ENCODE measurements at regions not wholly inside any gene's neighbourhood (a gene's known extent, or its start where the extent isn't known, plus 50 kb on each side); places are given as distances from the start of the nearest gene placed in this dataset.

DNA sequence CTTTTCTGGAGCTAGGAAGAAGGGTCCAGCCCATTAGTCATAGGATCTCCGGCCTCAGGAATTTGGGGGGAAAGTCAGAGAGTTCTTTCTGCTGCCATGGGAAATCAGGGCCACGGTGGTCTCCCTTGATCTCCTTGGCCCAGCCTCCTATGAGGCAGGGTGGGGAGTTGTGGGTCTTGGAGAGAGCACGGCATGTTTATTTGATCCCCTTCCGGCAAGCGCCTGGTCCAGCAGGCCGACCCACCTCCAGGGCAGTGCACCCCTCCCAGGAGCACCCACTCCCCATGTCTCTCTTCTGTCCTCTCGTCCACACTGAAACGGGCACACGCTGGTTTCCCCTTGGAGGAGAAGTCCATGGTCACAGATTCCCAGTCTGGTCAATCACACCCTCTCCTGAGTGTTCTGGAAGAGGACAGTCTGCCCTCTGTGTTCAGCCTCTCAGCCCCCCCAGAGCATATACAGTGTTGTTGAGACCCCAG, 464.6 kb upstream of the HS6ST1 start:
- no peak overlapping the region for H3K27ac ChIP-seq (ENCODE audit: control insufficient read depth, insufficient read depth, low read length)
- DNase-seq (ENCODE audit: low read depth, low spot score) (no peak), FAIRE-seq (no peak)
- no peaks in the 10 kb centered on the region for H4K20me1 ChIP-seq (ENCODE audit: control insufficient read depth, extremely low read depth, insufficient read depth, low read length)
- dilution Hi-C loops (cut with MboI; ENCODE audit: extremely low pct_ligation_motif_present, low sequenced_read_pairs), result no loop called here
- H3K36me3 ChIP-seq (ENCODE audit: control insufficient read depth in 2 of 2, extremely low read depth in 1 of 2, insufficient read depth in 2 of 2, low read length in 2 of 2), result no peaks in the 10 kb centered on the region
- no peaks in the 10 kb centered on the region for H3K9me1 ChIP-seq (ENCODE audit: control insufficient read depth, extremely low read depth, insufficient read depth, low read length)
- H3K4me1 ChIP-seq (ENCODE audit: control insufficient read depth, extremely low read depth, insufficient read depth, low read length), result no peaks in the 10 kb centered on the region
- H3K79me2 ChIP-seq (ENCODE audit: control insufficient read depth, insufficient read depth, low read length), result no peaks in the 10 kb centered on the region
- H3K9me3 ChIP-seq (ENCODE audit: control insufficient read depth, low read depth, low read length), result no peaks in the 10 kb centered on the region
- H2AFZ ChIP-seq (ENCODE audit: control insufficient read depth, low read length), result no peak overlapping the region
- no peak overlapping the region for H3K4me2 ChIP-seq (ENCODE audit: control insufficient read depth, extremely low read depth, insufficient read depth, low read depth, low read length)
- no peak overlapping the region for H3K4me3 ChIP-seq (ENCODE audit: control insufficient read depth in 2 of 3, extremely low read depth in 1 of 3, insufficient read depth in 2 of 3, low read depth in 1 of 3, low read length in 3 of 3)
- H3K27me3 ChIP-seq (ENCODE audit: control insufficient read depth, extremely low read depth, insufficient read depth, low read length), result no peaks in the 10 kb centered on the region
- no peak for TF ChIP-seq EZH2 (IDR thresholded peaks at IDR 0.05; ENCODE audit: low read length)
- TF ChIP-seq, protein P1, sequence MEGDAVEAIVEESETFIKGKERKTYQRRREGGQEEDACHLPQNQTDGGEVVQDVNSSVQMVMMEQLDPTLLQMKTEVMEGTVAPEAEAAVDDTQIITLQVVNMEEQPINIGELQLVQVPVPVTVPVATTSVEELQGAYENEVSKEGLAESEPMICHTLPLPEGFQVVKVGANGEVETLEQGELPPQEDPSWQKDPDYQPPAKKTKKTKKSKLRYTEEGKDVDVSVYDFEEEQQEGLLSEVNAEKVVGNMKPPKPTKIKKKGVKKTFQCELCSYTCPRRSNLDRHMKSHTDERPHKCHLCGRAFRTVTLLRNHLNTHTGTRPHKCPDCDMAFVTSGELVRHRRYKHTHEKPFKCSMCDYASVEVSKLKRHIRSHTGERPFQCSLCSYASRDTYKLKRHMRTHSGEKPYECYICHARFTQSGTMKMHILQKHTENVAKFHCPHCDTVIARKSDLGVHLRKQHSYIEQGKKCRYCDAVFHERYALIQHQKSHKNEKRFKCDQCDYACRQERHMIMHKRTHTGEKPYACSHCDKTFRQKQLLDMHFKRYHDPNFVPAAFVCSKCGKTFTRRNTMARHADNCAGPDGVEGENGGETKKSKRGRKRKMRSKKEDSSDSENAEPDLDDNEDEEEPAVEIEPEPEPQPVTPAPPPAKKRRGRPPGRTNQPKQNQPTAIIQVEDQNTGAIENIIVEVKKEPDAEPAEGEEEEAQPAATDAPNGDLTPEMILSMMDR (optimal IDR thresholded peaks at IDR 0.05 in 1 of 3, IDR thresholded peaks at IDR 0.05 in 1 of 3, conservative IDR thresholded peaks at IDR 0.05 in 1 of 3; ENCODE audit: extremely low read depth in 1 of 3, insufficient read depth in 2 of 3, low read length in 3 of 3), result no peak
- H3K9ac ChIP-seq (ENCODE audit: control insufficient read depth, extremely low read depth, insufficient read depth, low read length), result no peak overlapping the region

DNA sequence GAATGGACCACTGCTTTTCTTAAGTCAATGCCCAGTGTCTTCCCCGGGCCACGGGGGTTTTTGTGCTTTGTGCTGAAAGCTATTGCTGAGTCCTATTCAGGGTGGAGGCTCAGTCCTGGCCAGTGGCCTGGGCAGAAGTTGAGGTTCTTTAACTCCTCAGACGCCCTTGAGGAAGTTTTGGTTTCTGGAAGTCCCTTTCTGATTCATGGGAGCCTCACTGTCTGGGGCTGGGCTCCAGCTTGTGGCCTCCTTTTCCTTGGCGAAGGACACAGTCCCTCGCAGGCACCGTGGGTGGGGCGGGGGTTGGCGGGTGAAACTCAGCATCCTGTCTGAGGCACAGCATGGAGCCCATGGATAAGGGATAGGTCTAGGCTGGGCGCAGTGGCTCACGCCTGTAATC, 465.2 kb upstream of the HS6ST1 start:
- DNase-seq (ENCODE audit: low read depth, low spot score) (no peak), FAIRE-seq (no peak)
- Histone ChIP-seq H3K9me3 (ENCODE audit: control insufficient read depth, low read depth, low read length) (no peaks in the 10 kb centered on the region), H3K27ac (ENCODE audit: control insufficient read depth, insufficient read depth, low read length) (no peak overlapping the region), H2AFZ (ENCODE audit: control insufficient read depth, low read length) (no peak overlapping the region), H4K20me1 (ENCODE audit: control insufficient read depth, extremely low read depth, insufficient read depth, low read length) (no peaks in the 10 kb centered on the region), H3K4me1 (ENCODE audit: control insufficient read depth, extremely low read depth, insufficient read depth, low read length) (no peaks in the 10 kb centered on the region), H3K27me3 (ENCODE audit: control insufficient read depth, extremely low read depth, insufficient read depth, low read length) (no peaks in the 10 kb centered on the region), H3K4me2 (ENCODE audit: control insufficient read depth, extremely low read depth, insufficient read depth, low read depth, low read length) (no peak overlapping the region), H3K79me2 (ENCODE audit: control insufficient read depth, insufficient read depth, low read length) (no peaks in the 10 kb centered on the region), H3K9me1 (ENCODE audit: control insufficient read depth, extremely low read depth, insufficient read depth, low read length) (no peaks in the 10 kb centered on the region), H3K9ac (ENCODE audit: control insufficient read depth, extremely low read depth, insufficient read depth, low read length) (no peak overlapping the region), H3K36me3 (ENCODE audit: control insufficient read depth in 2 of 2, extremely low read depth in 1 of 2, insufficient read depth in 2 of 2, low read length in 2 of 2) (no peaks in the 10 kb centered on the region), H3K4me3 (ENCODE audit: control insufficient read depth in 2 of 3, extremely low read depth in 1 of 3, insufficient read depth in 2 of 3, low read depth in 1 of 3, low read length in 3 of 3) (no peak overlapping the region)
- no peak for TF ChIP-seq EZH2 (IDR thresholded peaks at IDR 0.05; ENCODE audit: low read length)
- TF ChIP-seq, protein P1 (optimal IDR thresholded peaks at IDR 0.05 in 1 of 3, IDR thresholded peaks at IDR 0.05 in 1 of 3, conservative IDR thresholded peaks at IDR 0.05 in 1 of 3; ENCODE audit: extremely low read depth in 1 of 3, insufficient read depth in 2 of 3, low read length in 3 of 3), result no peak
- dilution Hi-C loops (cut with MboI; ENCODE audit: extremely low pct_ligation_motif_present, low sequenced_read_pairs), result no loop called here
